ENCODE measurements at regions not wholly inside any gene's neighbourhood (a gene's known extent, or its start where the extent isn't known, plus 50 kb on each side); places are given as distances from the start of the nearest gene placed in this dataset.

- TF ChIP-seq CTCF (IDR thresholded peaks at IDR 0.05; ENCODE audit: poor library complexity) (no peak), EZH2phosphoT487 (IDR thresholded peaks at IDR 0.05; ENCODE audit: low read depth, severe bottlenecking, unreplicated experiment) (no peak)
Measured at GRCh38 chr9:95777136-95777535, 98.4 kb upstream of the ERCC6L2 start.
